Fibroblast of skin of scalp (primary cell): ENCODE measurements at regions not wholly inside any gene's neighbourhood (a gene's known extent, or its start where the extent isn't known, plus 50 kb on each side); places are given as distances from the start of the nearest gene placed in this dataset.

ENCODE experiments used
- DNase-seq: peaks from one replicate; pipeline ENCODE4 v3.0.0-alpha.2; 2013

GRCh38 chr4:89598602-89599001 is 238.4 kb downstream of the SNCA start:
- no peak for DNase-seq

DNA sequence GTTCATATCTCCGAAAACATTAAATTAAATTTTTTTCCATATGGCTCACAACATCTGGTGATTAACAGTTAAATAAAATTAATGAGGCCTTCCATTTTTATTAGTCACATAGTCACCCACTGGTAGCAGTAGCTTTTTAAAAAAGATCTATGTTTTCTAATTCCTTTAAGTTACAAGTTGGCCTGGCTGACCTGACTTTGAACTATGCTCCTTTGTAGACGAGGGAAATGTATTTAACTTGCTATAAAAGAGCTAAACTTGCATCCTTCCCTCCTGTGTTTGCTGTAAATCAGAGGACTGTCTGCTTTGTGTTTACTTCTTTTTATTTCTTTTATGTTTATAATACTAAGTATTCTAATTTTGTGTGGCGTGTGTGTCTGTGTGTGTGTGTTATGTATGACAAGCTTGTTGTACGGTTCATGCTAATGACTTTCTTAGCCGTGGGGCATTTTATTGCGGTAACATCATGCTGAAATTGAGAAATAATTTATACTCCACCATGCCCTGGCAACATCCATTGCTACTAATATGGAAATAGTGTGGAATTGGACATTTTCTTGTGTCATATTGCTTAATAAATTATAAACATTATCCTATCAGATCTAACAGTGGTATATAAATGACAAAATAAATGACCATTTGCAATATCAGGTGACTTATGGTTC is 241.7 kb downstream of the SNCA start:
- no peak for DNase-seq

DNA sequence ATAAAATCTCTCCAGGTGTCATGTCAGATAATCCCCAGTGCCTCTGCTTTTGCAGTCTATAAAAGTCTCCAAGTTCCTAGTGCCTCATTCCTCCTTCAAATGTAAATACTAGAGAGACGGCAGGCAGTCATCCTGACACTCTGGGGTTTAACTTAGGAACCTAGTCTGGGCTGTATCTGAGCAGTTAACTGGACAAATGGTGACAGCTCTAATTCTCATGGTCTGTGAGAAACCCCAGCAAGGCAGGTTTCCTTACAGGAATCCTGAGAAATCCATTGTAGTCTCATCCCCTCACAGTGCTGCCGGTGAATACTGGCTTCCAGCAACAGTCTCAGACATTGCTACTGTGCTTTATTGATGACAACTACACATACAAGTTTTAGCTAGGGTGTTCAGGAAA is 246.8 kb downstream of the SNCA start:
- no peak for DNase-seq

- no peak for DNase-seq
Observed at GRCh38 chr4:89588421-89588820, 248.5 kb downstream of the SNCA start.

GRCh38 chr4:89587364-89587763 is 249.6 kb downstream of the SNCA start:
- DNase-seq: no peak

DNA sequence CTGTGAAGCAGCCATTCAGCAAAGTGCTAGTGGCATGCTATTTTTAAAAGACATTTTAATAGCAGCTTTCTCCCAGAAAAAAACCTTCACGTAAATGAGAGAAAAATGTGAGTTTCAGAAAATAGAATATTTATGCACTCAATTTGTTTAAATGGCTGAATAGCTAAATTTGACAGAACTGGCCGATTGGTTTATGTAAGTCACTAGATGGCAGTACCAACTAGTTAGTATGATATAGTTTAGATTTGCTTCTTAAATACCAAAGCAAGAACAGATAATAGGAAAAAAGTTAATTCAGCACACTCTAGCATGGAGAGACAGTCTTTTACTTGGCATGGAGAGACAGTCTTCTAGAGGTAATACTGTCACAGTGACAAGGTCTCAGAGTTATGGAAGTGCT is 250.1 kb downstream of the SNCA start:
- peak; percentile 6 for DNase-seq

DNA sequence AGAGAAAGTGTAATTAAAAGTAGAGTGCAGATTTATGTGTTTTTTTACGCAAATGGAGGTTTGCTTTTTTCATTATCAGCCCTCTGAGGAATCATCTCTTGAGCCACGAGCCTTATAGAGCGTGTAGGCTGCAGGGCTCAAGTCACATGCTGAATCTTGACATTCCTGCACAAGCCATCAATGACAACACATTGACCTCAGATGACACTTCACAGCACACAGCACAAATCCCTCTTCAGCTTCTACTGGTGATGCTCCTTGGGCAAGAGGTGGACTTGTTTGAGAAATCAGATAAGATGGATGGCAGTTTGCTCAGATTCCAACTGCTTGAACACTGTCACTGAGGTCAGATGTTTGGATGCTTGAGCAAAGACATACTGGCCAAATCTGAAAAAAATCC is 250.6 kb downstream of the SNCA start:
- no peak for DNase-seq

GRCh38 chr4:89582756-89583505 is 254.0 kb downstream of the SNCA start:
- no peak for DNase-seq

GRCh38 chr4:89579771-89580170 is 257.2 kb downstream of the SNCA start:
- DNase-seq: no peak

- DNase-seq: no peak
Observed at GRCh38 chr4:89576246-89576645, 260.7 kb downstream of the SNCA start.

DNA sequence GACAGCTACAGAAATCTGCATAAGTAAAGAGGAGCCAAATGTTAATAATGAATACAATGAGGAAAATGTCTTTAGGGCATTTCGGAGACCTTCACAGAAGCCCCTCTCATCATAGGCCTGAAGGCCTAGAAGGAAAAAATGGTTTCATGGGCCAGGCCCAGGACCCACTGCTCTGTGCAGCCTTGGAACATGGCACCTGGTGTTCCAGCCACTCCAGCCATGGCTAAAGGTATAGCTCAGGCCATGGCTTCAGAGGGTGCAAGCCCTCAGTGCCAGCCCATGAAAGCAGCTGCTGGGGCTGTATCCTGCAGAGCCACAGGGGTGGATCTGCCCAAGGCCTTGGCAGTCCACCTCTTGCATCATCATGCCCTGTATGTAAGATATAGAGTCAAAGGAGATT is 261.1 kb downstream of the SNCA start:
- DNase-seq: no peak

DNA sequence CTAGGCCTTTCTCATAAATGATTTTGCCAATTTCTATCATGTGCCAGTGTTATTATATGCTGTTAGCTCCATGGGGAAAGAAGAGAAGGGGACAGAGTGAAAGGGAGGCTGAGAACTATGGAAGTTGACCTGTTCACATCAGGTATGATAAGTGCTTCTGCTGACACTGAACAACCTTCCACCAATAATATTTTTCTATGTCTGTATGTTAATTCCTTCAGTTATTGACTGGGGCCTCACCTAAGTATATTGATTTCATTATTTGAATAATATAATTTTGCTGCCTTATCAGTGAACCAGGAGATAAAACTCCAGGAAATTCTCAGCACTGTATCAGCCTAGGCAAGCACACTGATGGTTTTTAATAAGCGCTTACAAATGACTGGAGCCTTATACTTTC is 262.8 kb downstream of the SNCA start:
- no peak for DNase-seq

DNA sequence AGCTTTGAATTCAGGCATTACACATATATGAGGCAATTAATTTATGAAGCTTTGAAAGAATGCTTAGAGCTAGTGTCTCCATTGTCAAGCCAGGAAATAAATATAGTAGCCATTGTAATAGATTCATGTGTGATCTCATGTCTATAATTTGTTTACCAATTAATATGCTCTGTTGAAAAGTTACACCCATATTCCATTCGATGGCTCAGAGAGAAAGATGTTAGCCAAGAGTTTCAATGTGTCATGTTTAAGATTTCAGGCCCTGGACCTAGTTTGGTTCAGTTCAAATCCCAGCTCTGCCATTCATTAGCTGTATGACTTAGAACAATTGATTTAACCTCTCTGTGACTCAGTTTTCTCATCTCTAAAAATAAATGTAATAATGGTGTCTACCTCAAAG is 263.3 kb downstream of the SNCA start:
- no peak for DNase-seq

DNA sequence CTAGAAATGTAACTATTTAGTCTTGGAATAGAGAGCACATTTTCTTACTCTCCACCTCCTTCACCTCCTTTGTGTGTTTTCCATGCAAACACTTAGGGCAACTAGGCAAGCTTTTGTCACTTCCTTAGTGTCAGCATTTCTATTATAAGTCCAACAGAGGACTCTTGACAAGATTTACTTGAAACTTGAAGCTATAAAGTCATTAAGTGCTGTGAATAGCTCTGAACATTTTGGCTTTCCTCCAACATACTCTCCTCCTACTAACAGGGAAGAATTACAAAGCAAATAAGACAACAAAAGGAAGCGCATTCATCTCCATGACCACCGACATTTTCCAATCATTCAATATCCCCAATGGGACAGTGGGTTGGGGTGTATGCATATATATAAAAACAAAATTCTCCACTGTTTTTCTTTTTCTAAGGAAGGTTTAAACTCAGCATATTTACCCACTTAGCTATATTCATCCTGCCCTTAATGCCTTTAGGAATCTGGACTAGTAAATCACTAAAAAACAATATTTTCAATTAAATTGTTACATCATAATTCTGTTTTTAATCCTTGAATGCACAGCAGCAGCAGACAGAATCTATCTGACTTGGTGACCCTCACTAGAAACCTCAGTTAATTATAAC is 264.6 kb downstream of the SNCA start:
- DNase-seq: no peak

DNA sequence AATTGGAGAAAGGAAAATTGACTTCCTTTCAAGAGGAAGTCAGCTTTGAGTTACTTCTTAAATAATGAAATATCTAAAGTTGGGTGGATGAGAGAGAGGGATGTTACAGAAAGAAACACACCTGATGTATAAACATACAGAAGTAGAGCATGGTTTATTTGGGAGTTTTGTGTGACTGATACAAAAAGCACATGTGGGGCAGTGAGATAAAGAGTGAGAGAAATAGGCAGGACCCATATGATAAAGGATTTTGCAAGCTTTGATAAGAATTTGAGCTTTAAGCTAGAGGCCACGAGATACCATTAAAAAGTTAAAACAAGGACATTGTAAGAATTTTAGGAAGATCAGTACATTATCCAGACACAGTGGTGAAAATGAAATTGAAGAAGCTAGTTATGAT is 263.3 kb upstream of the GPRIN3 start:
- DNase-seq: no peak

DNA sequence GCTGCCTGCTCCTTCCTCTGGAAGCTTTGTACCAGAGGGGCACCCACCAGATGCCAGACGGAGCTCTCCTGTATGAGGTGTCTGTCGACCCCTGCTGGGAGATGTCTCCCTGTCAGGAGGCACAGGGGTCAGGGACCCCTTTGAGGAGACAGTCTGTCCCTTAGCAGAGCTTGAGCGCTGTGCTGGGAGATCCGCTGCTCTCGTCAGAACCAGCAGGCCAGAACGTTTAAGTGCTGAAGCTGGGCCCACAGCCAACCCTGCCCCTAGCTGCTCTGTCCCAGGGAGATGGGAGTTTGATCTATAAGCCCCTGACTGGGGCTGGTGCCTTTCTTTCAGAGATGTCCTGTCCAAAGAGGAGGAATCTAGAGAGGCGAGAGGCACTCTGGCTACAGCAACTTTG is 260.3 kb upstream of the GPRIN3 start:
- DNase-seq: no peak

DNA sequence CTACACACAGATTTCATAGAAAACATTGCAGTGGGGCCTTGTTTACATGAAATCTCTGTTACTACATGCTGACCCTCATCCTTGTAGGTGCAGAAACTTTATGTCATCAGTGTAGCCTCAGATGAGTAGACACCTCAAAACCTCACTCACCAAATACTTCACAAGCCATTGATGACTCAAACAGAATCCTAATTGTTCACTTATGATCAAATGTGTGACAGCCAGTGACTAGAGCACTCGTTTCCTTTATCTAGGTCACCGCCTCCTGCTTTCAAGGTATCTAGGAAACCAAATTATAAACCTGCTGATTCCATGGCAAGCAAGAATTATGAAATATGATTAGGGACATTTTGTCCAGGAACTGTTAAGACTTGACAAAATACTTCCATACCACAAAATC is 255.8 kb upstream of the GPRIN3 start:
- no peak for DNase-seq

GRCh38 chr4:89562746-89563145 is 255.1 kb upstream of the GPRIN3 start:
- no peak for DNase-seq

GRCh38 chr4:89561048-89561447 is 253.4 kb upstream of the GPRIN3 start:
- DNase-seq: no peak

- no peak for DNase-seq
Observed at GRCh38 chr4:89558147-89558546, 250.5 kb upstream of the GPRIN3 start.

DNA sequence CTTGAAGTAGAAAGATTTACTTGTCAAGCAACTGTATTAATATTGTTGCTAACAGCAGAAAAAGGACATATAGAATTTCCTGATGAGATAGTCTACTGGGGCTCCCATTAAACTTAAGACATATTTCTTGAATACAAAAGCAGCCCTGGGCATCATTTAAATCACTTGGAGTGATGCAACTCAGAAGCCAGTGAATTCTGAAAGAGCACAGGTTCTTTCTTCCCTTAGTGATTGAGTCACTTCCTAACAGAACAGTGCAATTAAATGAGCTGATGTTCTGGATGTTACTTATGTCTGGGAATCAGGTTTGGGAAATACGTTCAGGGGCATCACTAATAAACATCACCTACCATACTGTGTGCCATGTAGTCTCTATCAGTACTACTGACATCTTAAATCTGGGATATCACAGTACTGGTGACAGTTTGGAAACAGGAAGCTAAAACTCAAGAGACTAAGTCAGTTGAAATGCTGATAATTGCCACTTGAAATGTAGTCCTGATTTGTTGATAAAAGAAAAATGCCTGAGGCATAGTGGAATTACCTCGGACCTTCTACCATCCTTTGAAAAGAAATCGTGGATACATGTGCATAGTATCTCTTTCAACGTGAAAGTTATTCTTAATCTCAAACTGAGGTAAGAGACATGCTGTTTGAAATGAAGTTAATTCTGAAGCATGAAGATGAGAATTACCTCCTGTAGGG is 249.2 kb upstream of the GPRIN3 start:
- no peak for DNase-seq

- no peak for DNase-seq
Observed at GRCh38 chr4:89551191-89551590, 243.6 kb upstream of the GPRIN3 start.

GRCh38 chr4:89549907-89550306 is 242.3 kb upstream of the GPRIN3 start:
- no peak for DNase-seq
